Activated CD4-positive, alpha-beta T cell treated with anti-CD3 and anti-CD28 coated beads for 24 hours (primary cell): ENCODE measurements at regions not wholly inside any gene's neighbourhood (a gene's known extent, or its start where the extent isn't known, plus 50 kb on each side); places are given as distances from the start of the nearest gene placed in this dataset.

Experiments
- DNase-seq, 2 donors: peaks; one replicate each; pipeline ENCODE4 v3.0.0-alpha.2; 2020; ENCODE audit warnings: low read depth in 2 of 2

GRCh38 chr10:62709200-62709599, 95.3 kb upstream of the ADO start:
- no peak for DNase-seq

- DNase-seq: no peak
These were observed 94.3 kb upstream of the ADO start for GRCh38 chr10:62710182-62710581.

- DNase-seq: no peak
These were observed 89.1 kb upstream of the ADO start for GRCh38 chr10:62715383-62715782.

GRCh38 chr10:62718585-62718984, 85.9 kb upstream of the ADO start:
- DNase-seq: no peak

- DNase-seq: no peak
These were observed 85.5 kb upstream of the ADO start for GRCh38 chr10:62719061-62719460.

GRCh38 chr10:62721687-62722086, 82.8 kb upstream of the ADO start:
- DNase-seq: no peak

GRCh38 chr10:62723375-62723774, 81.1 kb upstream of the ADO start:
- no peak for DNase-seq

GRCh38 chr10:62724465-62724864, 80.1 kb upstream of the ADO start:
- no peak for DNase-seq

GRCh38 chr10:62726142-62726541, 78.4 kb upstream of the ADO start:
- peak; percentile 39 to 49 for DNase-seq

GRCh38 chr10:62726638-62727037, 77.9 kb upstream of the ADO start:
- no peak for DNase-seq

GRCh38 chr10:62727934-62728333, 76.6 kb upstream of the ADO start:
- no peak for DNase-seq

GRCh38 chr10:62728479-62728878, 76.0 kb upstream of the ADO start:
- DNase-seq: no peak

- DNase-seq: peak; percentile 16 to 31
These were observed 71.5 kb upstream of the ADO start for GRCh38 chr10:62732841-62733653.

GRCh38 chr10:62733654-62734293, 70.7 kb upstream of the ADO start:
- DNase-seq: no peak

GRCh38 chr10:62734781-62735463, 69.6 kb upstream of the ADO start:
- DNase-seq: no peak

GRCh38 chr10:62735464-62736167, 68.9 kb upstream of the ADO start:
- no peak for DNase-seq

GRCh38 chr10:62736168-62736546, 68.4 kb upstream of the ADO start:
- DNase-seq: no peak

GRCh38 chr10:62738916-62739315, 65.6 kb upstream of the ADO start:
- DNase-seq: no peak

GRCh38 chr10:62740885-62741745, 63.4 kb upstream of the ADO start:
- DNase-seq: no peak

- DNase-seq: no peak
These were observed 62.5 kb upstream of the ADO start for GRCh38 chr10:62741996-62742395.

- no peak for DNase-seq
These were observed 61.9 kb upstream of the ADO start for GRCh38 chr10:62742536-62743061.
